Limb (tissue), 2 donors: ENCODE measurements at regions not wholly inside any gene's neighbourhood (a gene's known extent, or its start where the extent isn't known, plus 50 kb on each side); places are given as distances from the start of the nearest gene placed in this dataset.

Source experiments
- DNase-seq, 2 donors: peaks; one replicate each; pipeline ENCODE4 v3.0.0-alpha.2; 2016; ENCODE audit errors: extremely low spot score in 2 of 2

DNA sequence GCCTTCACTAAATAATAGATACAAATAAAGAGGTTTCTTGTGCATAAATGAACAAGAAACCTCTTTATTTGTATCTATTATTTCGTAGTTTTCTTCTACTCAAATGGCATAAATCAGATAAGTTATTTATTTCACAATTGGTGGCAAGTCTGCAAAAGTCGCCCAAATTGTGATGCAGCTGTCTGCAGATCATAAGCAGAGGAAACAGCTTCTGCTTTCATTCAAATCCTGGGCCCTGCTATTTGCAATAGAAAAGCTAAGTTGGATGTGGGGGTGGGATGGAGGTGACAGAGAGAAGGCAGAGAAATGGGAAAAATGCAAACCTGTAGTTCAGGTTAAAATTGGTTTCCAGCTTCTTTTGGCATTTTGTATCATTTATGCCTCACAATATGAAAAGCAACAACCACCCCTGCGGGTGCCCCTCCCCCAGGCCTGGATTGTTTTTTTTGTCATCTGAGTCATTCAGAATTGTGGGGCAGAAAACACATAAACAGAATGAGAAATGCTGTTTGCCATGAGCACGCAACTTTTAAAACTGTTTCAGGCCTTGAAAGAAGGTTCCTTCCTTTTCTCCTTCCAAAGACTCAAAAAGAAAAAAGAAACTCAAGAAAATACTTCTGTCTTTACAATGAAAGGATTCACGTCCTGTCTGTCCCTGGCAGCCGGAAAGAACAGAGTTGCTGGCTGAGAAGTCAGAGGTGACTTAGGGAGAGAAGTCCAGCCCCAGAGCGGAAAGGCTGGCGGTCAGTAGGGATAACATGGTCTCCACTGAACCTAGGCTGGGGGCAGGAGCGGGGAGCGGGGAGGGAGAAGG is 132.9 kb downstream of the BAMBI start:
- DNase-seq = no peak

DNA sequence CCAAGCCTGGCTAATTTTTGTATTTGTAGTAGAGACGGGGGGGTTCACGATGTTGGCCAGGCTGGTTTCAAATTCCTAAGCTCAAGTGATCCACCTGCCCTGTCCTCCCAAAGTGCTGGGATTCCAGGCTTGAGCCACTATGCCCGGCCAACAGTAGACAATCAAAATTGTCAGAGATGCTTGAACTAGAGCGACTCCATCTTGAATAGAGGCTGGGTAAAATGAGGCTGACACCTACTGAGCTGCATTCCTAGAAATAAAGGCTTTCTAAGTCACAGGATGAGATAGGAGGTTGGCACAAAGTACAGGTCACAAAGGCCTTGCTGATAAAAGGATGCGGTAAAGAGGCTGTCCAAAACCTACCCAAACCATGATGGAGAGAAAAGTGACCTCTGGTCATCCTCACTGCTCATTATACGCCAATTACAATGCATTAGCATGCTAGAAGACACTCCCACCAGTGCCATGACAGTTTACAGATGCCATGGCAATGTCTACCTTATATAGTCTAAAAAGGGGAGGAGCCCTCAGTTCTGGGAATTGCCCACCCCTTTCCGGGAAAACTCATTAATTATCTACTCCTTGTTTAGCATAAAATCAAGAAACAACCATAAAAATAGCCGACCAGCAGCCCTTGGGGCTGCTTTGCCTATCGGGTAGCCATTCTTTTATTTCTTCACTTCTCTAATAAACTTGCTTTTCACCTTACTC is 134.5 kb downstream of the BAMBI start:
- no peak for DNase-seq

DNA sequence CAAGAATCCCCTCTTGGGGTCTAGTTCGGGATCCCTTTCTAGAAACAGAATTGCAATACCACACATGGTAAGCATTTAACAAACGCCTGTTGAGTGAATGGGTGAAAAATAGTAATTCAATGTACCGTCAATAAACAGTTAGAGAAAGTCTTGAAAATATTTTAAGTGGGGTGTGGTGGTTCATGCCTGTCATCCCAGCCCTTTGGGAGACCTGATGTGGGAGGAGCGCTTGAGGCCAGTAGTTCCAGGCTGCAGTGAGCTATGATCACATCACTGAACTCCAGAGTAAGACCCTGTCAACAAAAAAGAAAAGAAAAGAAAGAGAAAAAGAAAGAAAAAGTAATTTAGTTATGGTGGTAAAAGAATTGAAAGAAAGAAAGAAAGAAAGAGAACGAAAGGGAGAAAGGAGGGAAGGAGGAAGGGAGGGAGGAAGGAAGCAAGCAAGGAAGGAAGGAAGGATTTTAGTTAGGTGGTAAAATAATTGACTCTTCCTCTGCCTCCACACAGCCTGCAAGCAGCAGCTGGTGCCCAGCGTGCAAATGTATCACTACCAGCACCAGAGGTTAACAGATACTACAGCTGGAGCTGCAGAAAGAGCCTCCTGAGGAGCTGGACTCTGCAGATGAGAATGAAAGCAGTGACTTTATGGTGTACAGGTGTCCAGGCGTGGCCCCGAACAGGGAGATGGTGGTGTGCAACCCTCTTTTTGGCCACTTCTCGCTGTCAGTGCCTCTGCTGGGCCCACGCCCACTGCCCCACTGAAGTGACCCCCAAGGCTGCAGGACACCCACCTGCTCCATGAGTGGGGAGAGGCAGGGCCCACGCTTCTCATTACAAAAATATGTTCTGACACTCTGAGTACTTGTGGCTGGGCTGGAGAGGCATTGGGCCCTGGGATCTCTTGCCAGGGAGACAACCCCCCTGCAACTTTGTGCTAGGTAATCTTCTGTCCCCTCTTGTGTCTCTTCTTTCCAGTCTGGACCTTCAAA is 135.4 kb downstream of the BAMBI start:
- DNase-seq = no peak

DNA sequence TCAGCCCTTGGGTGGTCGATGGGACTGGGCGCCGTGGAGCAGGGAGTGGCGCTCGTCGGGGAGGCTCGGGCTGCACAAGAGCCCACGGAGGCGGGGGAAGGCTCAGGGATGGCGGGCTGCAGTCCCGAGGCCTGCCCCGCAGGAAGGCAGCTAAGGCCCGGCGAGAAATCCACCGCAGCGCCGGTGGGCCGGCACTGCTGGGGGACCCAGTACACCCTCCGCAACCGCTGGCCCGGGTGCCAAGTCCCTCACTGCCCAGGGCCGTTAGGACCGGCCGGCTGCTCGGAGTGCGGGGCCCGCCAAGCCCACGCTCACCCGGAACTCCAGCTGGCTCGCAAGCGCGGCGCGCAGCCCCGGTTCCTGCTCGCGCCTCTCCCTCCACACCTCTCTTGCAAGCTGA is 138.4 kb downstream of the BAMBI start:
- DNase-seq = no peak

DNA sequence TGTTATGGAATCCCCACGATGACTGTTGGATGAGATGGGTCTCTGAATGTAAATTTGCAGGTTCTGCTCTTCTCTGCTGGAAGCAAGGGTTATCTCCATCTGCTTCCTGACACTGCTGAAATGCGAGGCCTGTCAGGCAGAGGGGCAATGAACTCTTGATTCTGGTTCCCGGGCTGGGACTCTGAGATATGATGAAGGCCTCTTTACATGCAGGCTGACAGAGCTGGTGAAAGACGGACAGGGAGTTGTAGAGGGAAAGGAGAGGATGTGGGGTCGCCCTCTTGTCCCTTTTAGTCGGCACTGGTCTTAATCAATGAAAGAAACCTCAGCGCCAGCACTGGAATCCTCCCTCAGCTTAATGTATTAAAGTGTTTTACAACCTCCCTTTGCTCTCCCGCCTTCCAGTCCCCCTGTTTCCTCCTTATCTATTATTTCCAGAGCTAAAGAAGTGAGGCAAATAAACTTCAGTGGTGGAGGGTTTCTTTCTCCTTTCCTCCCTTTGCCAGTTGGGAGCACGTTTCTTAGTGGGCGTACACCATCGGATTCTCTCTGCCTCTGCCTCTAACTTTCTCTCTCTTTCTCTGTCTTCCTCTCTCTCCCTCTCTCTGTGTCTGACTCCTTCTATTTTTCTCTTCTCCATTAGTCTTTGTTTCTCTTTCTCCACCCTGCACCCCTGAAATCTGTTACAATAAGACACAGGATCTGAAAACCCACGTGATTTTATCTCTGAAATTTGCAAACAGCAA is 145.6 kb downstream of the BAMBI start:
- no peak for DNase-seq

DNA sequence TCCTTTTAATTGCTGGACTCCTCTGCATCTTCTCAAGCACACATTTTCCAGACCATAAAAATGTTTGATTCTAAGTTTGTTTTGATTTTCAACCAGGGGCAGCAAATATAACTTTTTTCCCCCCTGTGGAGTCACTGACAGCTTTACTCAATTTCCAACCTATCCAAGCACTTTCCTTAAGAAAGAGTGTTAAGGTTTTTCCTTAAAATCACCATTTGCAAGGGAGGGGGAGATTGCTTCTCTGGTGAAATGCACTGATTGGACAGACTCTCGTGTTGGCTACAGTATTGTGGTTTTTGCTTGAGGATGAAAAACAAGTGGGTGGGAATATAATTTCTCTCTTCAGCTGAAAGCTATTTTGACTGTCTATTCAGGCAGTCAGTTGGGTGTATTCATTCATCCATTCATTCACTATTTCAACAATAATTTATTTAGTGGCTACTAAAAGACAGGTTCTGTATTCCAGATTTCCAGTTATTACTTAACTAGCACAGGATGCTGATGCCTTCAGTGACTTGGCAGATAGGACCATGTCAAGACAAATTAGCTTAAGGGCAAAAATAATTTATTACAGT is 146.3 kb downstream of the BAMBI start:
- DNase-seq = no peak

DNA sequence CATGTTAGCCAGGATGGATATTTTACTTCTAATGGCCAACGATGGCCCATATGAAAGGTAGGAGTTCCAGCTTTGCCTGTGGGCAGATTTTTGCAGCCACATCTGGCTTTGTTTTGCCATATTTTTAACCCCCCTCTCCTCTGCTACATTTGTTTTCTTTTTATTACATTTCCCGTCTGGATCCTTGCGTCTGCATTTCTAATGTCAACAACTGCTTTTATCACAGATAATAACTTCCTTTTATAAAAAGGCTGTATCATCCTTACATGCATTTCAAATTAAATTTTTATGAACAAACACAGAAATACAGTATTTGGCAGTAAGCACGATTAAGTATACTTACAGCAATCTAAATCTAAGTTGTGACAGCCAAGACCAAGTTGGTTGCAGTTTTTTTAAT is 156.0 kb downstream of the BAMBI start:
- peak in 1 of 2 donors; percentile 16 for DNase-seq

DNA sequence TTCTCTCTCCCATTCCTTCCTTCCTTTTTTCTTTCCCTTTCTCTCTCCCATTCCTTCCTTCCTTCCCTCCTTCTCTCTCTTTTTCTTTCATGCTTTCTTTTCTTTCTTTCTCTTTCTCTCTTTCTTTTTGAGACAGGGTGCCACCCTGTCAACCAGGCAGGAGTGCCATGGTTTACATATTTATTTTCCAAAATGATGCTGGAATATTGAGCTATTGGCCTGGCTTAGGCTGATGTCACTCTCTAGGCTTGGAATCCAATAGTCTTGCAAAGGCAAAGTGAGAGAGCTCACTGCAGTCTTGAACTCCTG is 159.1 kb downstream of the BAMBI start:
- DNase-seq = no peak

DNA sequence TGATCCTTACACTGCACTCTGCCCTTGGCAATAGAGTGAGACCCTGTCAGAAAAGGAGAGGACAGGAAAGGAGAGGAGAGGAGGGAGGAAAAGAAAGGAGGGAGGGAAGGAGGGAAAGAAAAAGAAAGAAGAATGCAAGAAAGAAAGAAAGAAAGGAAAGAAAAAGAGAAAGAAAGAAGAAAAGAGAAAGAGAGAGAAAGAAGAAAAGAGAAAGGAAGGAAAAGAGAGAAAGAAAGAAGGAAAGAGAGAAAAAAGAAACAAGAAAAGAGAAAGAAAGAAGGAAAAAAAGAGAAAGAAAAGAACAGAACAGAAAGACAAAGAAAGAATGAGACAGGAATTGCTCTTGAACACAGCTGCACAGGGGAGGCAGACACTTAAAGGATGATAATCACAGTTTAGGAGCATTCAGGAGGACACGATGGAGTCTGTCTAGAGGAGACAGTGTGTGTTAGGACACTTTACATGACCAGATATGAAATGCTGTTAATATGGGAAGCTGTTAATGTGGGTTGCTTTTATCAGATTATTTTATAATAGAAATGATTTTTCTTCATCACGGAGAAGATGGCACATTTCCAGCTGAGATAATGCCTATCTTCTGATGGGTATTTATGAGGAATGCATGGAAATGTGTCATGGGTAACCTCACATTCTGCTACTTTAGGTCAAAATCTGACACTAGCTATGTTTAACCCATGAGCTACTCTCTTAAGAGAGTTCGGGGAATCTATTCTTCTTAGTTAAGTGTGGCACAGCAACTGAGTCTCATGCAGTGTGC is 160.5 kb downstream of the BAMBI start:
- DNase-seq = no peak

DNA sequence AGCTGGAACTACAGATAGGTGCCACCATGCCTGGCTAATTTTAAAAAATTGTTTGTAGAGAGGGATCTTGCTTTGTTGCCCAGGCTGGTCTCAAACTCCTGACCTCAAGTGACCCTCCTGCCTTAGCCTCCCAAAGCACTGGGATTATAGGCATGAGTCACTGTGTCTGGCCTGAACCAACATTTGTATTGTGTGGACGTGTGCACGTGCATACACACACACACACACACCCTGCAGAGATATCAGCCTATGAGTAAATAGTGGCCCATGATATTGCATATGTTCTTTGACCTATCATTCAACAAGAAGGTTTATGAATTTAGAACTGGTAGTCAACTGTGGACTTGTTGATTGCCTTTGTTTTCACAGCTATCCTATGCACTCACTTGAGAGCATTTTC is 161.6 kb downstream of the BAMBI start:
- DNase-seq = no peak

DNA sequence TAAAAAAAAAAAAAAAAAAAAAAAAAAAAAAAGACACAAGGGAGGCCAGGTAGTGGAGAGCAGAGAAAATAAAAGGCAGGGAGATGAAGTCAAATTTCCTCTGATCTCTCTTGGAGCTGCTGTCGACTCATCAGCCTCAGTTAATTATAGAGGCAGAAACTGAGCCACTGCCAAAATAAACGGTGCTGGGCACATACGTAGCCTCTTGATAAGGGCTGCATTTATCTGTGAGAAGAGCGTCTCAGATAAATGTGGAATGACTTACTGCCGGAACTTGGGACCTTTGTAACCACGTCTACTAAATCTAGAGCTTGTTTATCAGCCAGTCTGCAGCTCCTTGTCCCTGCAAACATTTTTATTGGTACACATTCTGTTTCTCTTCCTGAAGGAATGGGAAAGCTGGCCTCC is 162.3 kb downstream of the BAMBI start:
- no peak for DNase-seq

DNA sequence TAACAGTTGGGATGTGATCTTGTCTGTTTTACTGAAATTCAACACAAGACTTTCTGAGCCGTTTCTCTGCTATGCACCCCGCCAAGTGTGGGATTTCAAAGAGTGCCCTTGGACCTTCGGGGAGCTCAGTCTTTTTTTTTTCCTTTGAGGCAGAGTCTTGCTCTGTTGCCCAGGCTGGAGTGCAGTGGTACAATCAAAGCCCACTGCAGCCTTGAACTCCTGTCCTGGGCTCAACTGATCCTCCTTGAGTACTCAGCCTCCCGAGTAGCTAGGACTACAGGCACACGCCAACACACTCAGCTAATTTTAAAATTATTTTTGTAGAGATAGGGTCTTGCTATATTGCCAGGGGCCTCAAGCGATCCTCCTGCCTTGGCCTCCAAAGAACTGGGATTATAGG is 162.9 kb downstream of the BAMBI start:
- DNase-seq = no peak

DNA sequence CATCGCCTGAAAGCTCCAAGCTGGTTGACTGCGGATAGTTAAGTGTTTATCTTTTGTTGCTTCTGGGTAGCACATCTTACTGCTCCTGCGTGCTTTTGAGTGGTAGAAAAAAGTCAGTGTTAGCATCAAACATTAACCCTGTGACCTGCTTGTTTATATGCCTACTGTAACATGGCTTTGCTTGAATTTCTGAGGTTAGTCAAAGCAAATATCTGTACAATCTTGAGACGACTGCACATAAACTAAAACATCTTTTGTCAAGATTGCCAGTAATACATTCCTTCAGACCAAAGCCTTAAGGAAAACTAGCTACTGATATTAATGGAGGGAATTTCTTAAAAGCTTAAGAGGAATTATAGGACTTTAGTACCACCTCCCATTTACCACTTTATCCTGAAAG is 163.7 kb downstream of the BAMBI start:
- no peak for DNase-seq

DNA sequence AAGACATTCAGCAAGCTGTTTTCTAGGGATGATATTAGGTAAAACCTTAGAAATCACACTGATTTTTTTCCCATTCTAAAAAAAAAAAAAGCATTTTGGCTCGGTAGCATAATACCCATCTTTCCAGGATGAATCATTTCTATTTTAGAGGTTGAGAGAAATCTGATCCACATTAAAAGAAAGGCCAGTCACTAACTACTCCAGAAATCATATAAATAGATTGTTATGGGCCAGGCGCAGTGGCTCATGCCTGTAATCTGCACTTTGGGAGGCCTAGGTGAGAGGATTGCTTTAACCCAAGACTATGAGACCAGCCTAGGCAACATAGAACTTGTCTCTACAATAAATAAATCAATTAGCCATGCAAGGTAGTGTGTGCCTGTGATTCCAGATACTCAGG is 164.3 kb downstream of the BAMBI start:
- no peak for DNase-seq

DNA sequence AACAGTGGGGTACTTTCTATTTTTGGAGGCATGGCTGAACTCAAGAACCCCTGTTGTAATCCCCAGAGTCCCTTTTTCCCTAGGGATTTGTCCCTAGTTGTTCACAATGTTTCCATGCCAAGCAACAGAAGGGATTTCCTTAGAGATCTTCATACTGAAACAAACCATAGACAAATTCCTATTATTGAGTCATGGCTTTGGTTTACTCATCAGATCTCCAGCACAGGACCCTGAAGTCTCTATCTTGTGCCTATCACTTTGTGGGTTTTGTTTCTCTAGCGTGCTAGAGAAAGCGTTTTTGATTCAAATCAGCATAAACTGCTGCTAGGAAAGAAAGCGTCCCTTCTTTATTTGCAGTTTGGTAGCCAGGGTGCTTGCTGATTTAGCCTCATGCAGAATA is 165.0 kb downstream of the BAMBI start:
- no peak for DNase-seq

DNA sequence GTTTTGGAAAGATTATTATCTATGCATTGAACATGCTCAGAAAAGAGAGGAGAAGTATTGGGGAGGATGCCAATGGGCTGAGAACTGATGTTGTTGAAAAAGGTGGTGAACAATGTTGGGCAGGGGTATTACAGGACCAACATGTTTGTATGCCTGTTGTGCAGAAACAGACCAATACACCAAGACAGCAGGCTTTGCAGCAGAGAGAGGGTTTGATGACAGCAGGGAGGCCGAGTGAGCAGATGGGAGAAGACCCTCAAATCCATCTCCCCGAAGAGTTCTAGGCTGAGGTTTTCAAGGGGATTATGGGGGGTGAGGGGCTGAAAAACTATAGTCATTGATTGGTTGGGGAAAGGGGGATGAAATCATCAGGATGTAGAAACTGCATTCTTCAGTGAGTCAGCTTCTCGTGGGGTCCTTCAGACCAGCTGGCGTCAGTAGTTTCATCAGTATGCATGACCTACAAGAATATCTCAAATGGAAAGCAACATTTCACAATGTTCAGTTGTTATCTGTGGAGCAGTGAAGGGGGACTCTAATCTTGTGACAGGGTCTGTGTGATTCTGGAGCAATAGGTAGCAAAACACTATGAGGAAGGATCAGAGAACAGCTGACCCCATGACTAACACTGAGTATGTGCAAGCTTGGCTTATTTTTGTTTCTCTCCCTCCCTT is 167.8 kb downstream of the BAMBI start:
- no peak for DNase-seq

DNA sequence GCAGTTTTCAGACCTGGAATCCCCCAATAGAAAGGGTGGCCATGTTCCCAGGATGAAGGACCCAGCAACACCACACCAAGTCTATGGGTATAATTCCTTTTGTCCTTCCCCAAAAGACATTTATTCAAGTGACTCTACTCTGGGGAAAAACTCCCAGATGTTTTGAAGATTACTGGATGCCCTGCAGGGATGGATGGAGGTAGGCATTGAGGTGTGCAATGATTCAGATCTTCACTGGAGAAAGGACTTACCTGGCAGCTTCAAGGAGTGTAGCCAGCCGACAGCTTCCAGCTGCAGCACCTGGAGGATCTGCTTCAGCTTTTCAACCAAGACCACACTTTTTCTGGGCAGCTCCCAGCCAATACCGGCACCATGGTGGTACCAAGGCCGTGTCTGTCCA is 172.0 kb downstream of the BAMBI start:
- no peak for DNase-seq

DNA sequence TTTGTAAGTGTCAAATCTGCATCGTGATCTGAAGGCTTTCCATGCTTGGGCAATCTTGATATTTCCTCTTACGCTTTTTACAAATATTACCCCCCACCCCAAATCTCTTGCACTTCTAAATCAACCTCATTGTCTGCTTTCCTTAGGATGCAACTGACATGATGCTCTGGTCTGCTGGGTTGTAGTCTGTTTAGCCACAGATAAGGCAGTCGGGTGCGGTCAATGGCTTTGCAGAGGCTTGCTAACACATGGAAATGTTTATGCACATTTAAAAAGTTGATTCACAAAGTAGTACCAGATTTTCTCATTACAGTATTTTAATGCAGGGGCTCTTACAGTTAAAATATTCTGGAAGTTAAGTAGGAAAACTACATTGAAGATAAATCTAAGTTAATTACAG is 172.5 kb downstream of the BAMBI start:
- no peak for DNase-seq

DNA sequence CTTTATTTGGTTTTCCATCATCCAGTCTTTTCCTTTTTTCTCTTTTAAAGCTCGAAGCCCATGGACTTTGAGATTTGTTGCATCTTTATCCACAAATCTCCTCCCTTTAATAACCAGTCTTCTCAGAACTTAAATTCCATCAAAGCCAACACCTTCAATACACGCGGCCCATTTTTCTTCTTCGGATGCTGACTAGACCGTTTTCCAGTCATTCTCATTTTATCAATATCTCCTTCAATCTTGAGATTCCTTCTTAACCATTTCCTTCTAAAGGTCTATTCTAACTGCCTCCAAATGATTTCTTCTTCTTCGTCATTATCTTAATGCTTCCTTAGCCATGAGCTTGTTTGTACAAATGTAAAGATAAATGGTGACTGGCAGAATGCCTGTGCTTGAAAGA is 173.5 kb downstream of the BAMBI start:
- no peak for DNase-seq

DNA sequence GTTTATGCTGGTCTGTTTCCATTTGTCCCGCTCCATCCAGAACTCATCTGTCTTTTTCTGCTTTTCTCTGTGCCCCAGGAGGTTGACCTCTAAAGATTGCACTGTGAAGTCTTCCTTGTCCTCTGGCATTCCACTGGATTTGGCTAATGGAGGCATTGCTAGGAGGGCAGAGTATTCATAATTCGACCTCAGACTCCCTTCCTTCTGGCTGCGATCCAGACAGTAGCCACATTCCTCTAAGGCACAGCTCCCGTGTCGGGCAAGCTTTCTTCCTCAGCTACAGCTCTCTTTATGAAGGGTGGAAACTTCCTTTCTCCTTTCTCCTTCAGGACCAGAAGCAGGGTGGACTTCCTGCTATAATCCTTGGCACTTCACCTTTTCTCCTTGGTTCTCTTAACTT is 175.9 kb downstream of the BAMBI start:
- peak in 1 of 2 donors; percentile 38 for DNase-seq
